ENCODE measurements at regions not wholly inside any gene's neighbourhood (a gene's known extent, or its start where the extent isn't known, plus 50 kb on each side); places are given as distances from the start of the nearest gene placed in this dataset.
"Not testable (repeated sequence)": the region's sequence is repeated elsewhere in the genome, so short reads cannot be mapped to it uniquely, and the experiment has no call there.

- Histone ChIP-seq H3K9me3 (ENCODE audit: control insufficient read depth, low read length) (no peaks in the 10 kb centered on the region), H3K36me3 (ENCODE audit: control insufficient read depth, insufficient read depth, low read length) (no peaks in the 10 kb centered on the region), H3K9ac (ENCODE audit: low read length) (no peak overlapping the region), H3K4me3 (ENCODE audit: low read length) (no peak overlapping the region), H3K4me1 (ENCODE audit: control insufficient read depth, insufficient read depth, low read length) (peaks cover 23% of the 10 kb centered on the region), H3K27me3 (ENCODE audit: control insufficient read depth, insufficient read depth, low read length) (no peaks in the 10 kb centered on the region)
These were observed 511.8 kb downstream of the EDEM1 start for GRCh38 chr3:5699313-5699712.

- Histone ChIP-seq H3K4me3 (ENCODE audit: low read length) (no peak overlapping the region), H3K36me3 (ENCODE audit: control insufficient read depth, insufficient read depth, low read length) (no peaks in the 10 kb centered on the region), H3K9ac (ENCODE audit: low read length) (no peak overlapping the region), H3K4me1 (ENCODE audit: control insufficient read depth, insufficient read depth, low read length) (peaks cover 23% of the 10 kb centered on the region), H3K9me3 (ENCODE audit: control insufficient read depth, low read length) (no peaks in the 10 kb centered on the region), H3K27me3 (ENCODE audit: control insufficient read depth, insufficient read depth, low read length) (no peaks in the 10 kb centered on the region)
These were observed 512.3 kb downstream of the EDEM1 start for GRCh38 chr3:5699811-5700210.

GRCh38 chr3:5701005-5701404, 513.5 kb downstream of the EDEM1 start:
- H3K4me1 ChIP-seq (ENCODE audit: control insufficient read depth, insufficient read depth, low read length) = peaks cover 23% of the 10 kb centered on the region
- H3K36me3 ChIP-seq (ENCODE audit: control insufficient read depth, insufficient read depth, low read length); H3K4me3 ChIP-seq (ENCODE audit: low read length); H3K9ac ChIP-seq (ENCODE audit: low read length); H3K27me3 ChIP-seq (ENCODE audit: control insufficient read depth, insufficient read depth, low read length); H3K9me3 ChIP-seq (ENCODE audit: control insufficient read depth, low read length): not testable (repeated sequence)

- Histone ChIP-seq H3K27me3 (ENCODE audit: control insufficient read depth, insufficient read depth, low read length) (no peaks in the 10 kb centered on the region), H3K4me1 (ENCODE audit: control insufficient read depth, insufficient read depth, low read length) (no peaks in the 10 kb centered on the region), H3K4me3 (ENCODE audit: low read length) (no peak overlapping the region), H3K9ac (ENCODE audit: low read length) (no peak overlapping the region), H3K9me3 (ENCODE audit: control insufficient read depth, low read length) (no peaks in the 10 kb centered on the region), H3K36me3 (ENCODE audit: control insufficient read depth, insufficient read depth, low read length) (no peaks in the 10 kb centered on the region)
These were observed 520.3 kb downstream of the EDEM1 start for GRCh38 chr3:5707794-5708193.

- H3K4me1 ChIP-seq (ENCODE audit: control insufficient read depth, insufficient read depth, low read length) = no peaks in the 10 kb centered on the region
- H3K4me3 ChIP-seq (ENCODE audit: low read length) = no peak overlapping the region
- no peaks in the 10 kb centered on the region for H3K27me3 ChIP-seq (ENCODE audit: control insufficient read depth, insufficient read depth, low read length)
- H3K9ac ChIP-seq (ENCODE audit: low read length) = no peak overlapping the region
- no peaks in the 10 kb centered on the region for H3K36me3 ChIP-seq (ENCODE audit: control insufficient read depth, insufficient read depth, low read length)
- no peaks in the 10 kb centered on the region for H3K9me3 ChIP-seq (ENCODE audit: control insufficient read depth, low read length)
These were observed 522.2 kb downstream of the EDEM1 start for GRCh38 chr3:5709714-5710113.

GRCh38 chr3:5710718-5711117, 523.2 kb downstream of the EDEM1 start:
- H3K27me3 ChIP-seq (ENCODE audit: control insufficient read depth, insufficient read depth, low read length) = no peaks in the 10 kb centered on the region
- H3K4me1 ChIP-seq (ENCODE audit: control insufficient read depth, insufficient read depth, low read length) = no peaks in the 10 kb centered on the region
- no peaks in the 10 kb centered on the region for H3K36me3 ChIP-seq (ENCODE audit: control insufficient read depth, insufficient read depth, low read length)
- H3K9ac ChIP-seq (ENCODE audit: low read length) = no peak overlapping the region
- no peaks in the 10 kb centered on the region for H3K9me3 ChIP-seq (ENCODE audit: control insufficient read depth, low read length)
- H3K4me3 ChIP-seq (ENCODE audit: low read length) = no peak overlapping the region

GRCh38 chr3:5717254-5717653, 529.7 kb downstream of the EDEM1 start:
- no peak overlapping the region for H3K4me3 ChIP-seq (ENCODE audit: low read length)
- H3K9me3 ChIP-seq (ENCODE audit: control insufficient read depth, low read length) = no peaks in the 10 kb centered on the region

GRCh38 chr3:5719668-5720067, 532.2 kb downstream of the EDEM1 start:
- H3K27me3 ChIP-seq (ENCODE audit: control insufficient read depth, insufficient read depth, low read length); H3K36me3 ChIP-seq (ENCODE audit: control insufficient read depth, insufficient read depth, low read length); H3K9ac ChIP-seq (ENCODE audit: low read length); H3K4me1 ChIP-seq (ENCODE audit: control insufficient read depth, insufficient read depth, low read length); H3K9me3 ChIP-seq (ENCODE audit: control insufficient read depth, low read length); H3K4me3 ChIP-seq (ENCODE audit: low read length): not testable (repeated sequence)

More at GRCh38 chr3:5717254-5717653, 529.7 kb downstream of the EDEM1 start:
- Histone ChIP-seq H3K4me1 (ENCODE audit: control insufficient read depth, insufficient read depth, low read length) (no peaks in the 10 kb centered on the region), H3K27me3 (ENCODE audit: control insufficient read depth, insufficient read depth, low read length) (no peaks in the 10 kb centered on the region), H3K9ac (ENCODE audit: low read length) (no peak overlapping the region), H3K36me3 (ENCODE audit: control insufficient read depth, insufficient read depth, low read length) (no peaks in the 10 kb centered on the region)

- H3K4me3 ChIP-seq (ENCODE audit: low read length) = no peak overlapping the region
- no peaks in the 10 kb centered on the region for H3K27me3 ChIP-seq (ENCODE audit: control insufficient read depth, insufficient read depth, low read length)
- H3K4me1 ChIP-seq (ENCODE audit: control insufficient read depth, insufficient read depth, low read length) = no peaks in the 10 kb centered on the region
- no peak overlapping the region for H3K9ac ChIP-seq (ENCODE audit: low read length)
- no peaks in the 10 kb centered on the region for H3K9me3 ChIP-seq (ENCODE audit: control insufficient read depth, low read length)
- no peaks in the 10 kb centered on the region for H3K36me3 ChIP-seq (ENCODE audit: control insufficient read depth, insufficient read depth, low read length)
These were observed 538.3 kb downstream of the EDEM1 start for GRCh38 chr3:5725801-5726200.

- no peak overlapping the region for H3K9ac ChIP-seq (ENCODE audit: low read length)
- H3K4me3 ChIP-seq (ENCODE audit: low read length) = no peak overlapping the region
- H3K27me3 ChIP-seq (ENCODE audit: control insufficient read depth, insufficient read depth, low read length) = no peaks in the 10 kb centered on the region
- H3K9me3 ChIP-seq (ENCODE audit: control insufficient read depth, low read length) = no peaks in the 10 kb centered on the region
- no peaks in the 10 kb centered on the region for H3K36me3 ChIP-seq (ENCODE audit: control insufficient read depth, insufficient read depth, low read length)
- no peaks in the 10 kb centered on the region for H3K4me1 ChIP-seq (ENCODE audit: control insufficient read depth, insufficient read depth, low read length)
These were observed 539.1 kb downstream of the EDEM1 start for GRCh38 chr3:5726621-5727020.

- Histone ChIP-seq H3K9me3 (ENCODE audit: control insufficient read depth, low read length) (no peaks in the 10 kb centered on the region), H3K9ac (ENCODE audit: low read length) (no peak overlapping the region), H3K4me1 (ENCODE audit: control insufficient read depth, insufficient read depth, low read length) (no peaks in the 10 kb centered on the region), H3K36me3 (ENCODE audit: control insufficient read depth, insufficient read depth, low read length) (no peaks in the 10 kb centered on the region), H3K27me3 (ENCODE audit: control insufficient read depth, insufficient read depth, low read length) (no peaks in the 10 kb centered on the region), H3K4me3 (ENCODE audit: low read length) (no peak overlapping the region)
These were observed 540.4 kb downstream of the EDEM1 start for GRCh38 chr3:5727743-5728484.

GRCh38 chr3:5729852-5730251, 542.3 kb downstream of the EDEM1 start:
- Histone ChIP-seq H3K4me3 (ENCODE audit: low read length) (no peak overlapping the region), H3K9ac (ENCODE audit: low read length) (no peak overlapping the region), H3K4me1 (ENCODE audit: control insufficient read depth, insufficient read depth, low read length) (no peaks in the 10 kb centered on the region), H3K9me3 (ENCODE audit: control insufficient read depth, low read length) (no peaks in the 10 kb centered on the region), H3K36me3 (ENCODE audit: control insufficient read depth, insufficient read depth, low read length) (no peaks in the 10 kb centered on the region), H3K27me3 (ENCODE audit: control insufficient read depth, insufficient read depth, low read length) (no peaks in the 10 kb centered on the region)

GRCh38 chr3:5731100-5731499, 543.6 kb downstream of the EDEM1 start:
- no peaks in the 10 kb centered on the region for H3K4me1 ChIP-seq (ENCODE audit: control insufficient read depth, insufficient read depth, low read length)
- no peak overlapping the region for H3K4me3 ChIP-seq (ENCODE audit: low read length)
- no peaks in the 10 kb centered on the region for H3K36me3 ChIP-seq (ENCODE audit: control insufficient read depth, insufficient read depth, low read length)
- no peaks in the 10 kb centered on the region for H3K9me3 ChIP-seq (ENCODE audit: control insufficient read depth, low read length)
- H3K27me3 ChIP-seq (ENCODE audit: control insufficient read depth, insufficient read depth, low read length) = no peaks in the 10 kb centered on the region
- H3K9ac ChIP-seq (ENCODE audit: low read length) = no peak overlapping the region

All from mucosa of stomach (tissue), 1 donor.